IPS-NIHi11 (cell line): ENCODE measurements at regions not wholly inside any gene's neighbourhood (a gene's known extent, or its start where the extent isn't known, plus 50 kb on each side); places are given as distances from the start of the nearest gene placed in this dataset.

ENCODE experiments used
- DNase-seq: peaks from one replicate; pipeline ENCODE4 v3.0.0; 2012; ENCODE audit warnings: mixed read lengths, low spot score

GRCh38 chr1:221069986-221070385 is 190.7 kb downstream of the HLX start:
- DNase-seq, result no peak

GRCh38 chr1:221071777-221072176 is 192.5 kb downstream of the HLX start:
- DNase-seq, result no peak

GRCh38 chr1:221072214-221072613 is 193.0 kb downstream of the HLX start:
- no peak for DNase-seq

- no peak for DNase-seq
Measured at GRCh38 chr1:221074332-221074731, 195.1 kb downstream of the HLX start.

GRCh38 chr1:221075911-221076310 is 196.7 kb downstream of the HLX start:
- DNase-seq, result no peak

GRCh38 chr1:221076391-221076811 is 197.2 kb downstream of the HLX start:
- DNase-seq, result no peak

GRCh38 chr1:221078260-221078965 is 199.2 kb downstream of the HLX start:
- no peak for DNase-seq

GRCh38 chr1:221083902-221084301 is 204.7 kb downstream of the HLX start:
- DNase-seq, result no peak

GRCh38 chr1:221084681-221085080 is 205.4 kb downstream of the HLX start:
- DNase-seq, result no peak

GRCh38 chr1:221085701-221086375 is 206.6 kb downstream of the HLX start:
- no peak for DNase-seq

- no peak for DNase-seq
Measured at GRCh38 chr1:221087919-221088318, 208.7 kb downstream of the HLX start.

- no peak for DNase-seq
Measured at GRCh38 chr1:221089273-221089672, 210.0 kb downstream of the HLX start.

- DNase-seq, result no peak
Measured at GRCh38 chr1:221089803-221090202, 210.6 kb downstream of the HLX start.

- no peak for DNase-seq
Measured at GRCh38 chr1:221093903-221094791, 214.9 kb downstream of the HLX start.

GRCh38 chr1:221097479-221098281 is 218.4 kb downstream of the HLX start:
- DNase-seq, result no peak

- no peak for DNase-seq
Measured at GRCh38 chr1:221098471-221099405, 219.5 kb downstream of the HLX start.

- no peak for DNase-seq
Measured at GRCh38 chr1:221099747-221100595, 220.7 kb downstream of the HLX start.

GRCh38 chr1:221100611-221101010 is 221.4 kb downstream of the HLX start:
- no peak for DNase-seq

- DNase-seq, result no peak
Measured at GRCh38 chr1:221101807-221102605, 222.8 kb downstream of the HLX start.
